SK-N-SH (cell line): ENCODE measurements at regions not wholly inside any gene's neighbourhood (a gene's known extent, or its start where the extent isn't known, plus 50 kb on each side); places are given as distances from the start of the nearest gene placed in this dataset.

Experiments
- CTCF ChIA-PET: fragments of 300-600, 350-600 bp; formaldehyde crosslinking; extraction: SDS; loops from one replicate; lab custom pipeline; 2021; lab: Yijun Ruan, JAX
- POLR2A ChIA-PET: fragments of 350-600 bp; sonication (Branson Sonifier 250); formaldehyde crosslinking; extraction: SDS; loops from one replicate; lab custom pipeline; 2020; ENCODE audit warnings: antibody characterized with exemption, inconsistent platforms; lab: Yijun Ruan, JAX
- DNase-seq: peaks from one replicate; pipeline ENCODE4 v3.0.0; 2012
- H2AFZ ChIP-seq: fragments of 200-600 bp; sonication (generic); 2 replicates; pipeline ENCODE4 v1.8.1; 2016; ENCODE audit warnings: antibody characterized with exemption, mild to moderate bottlenecking, low read depth
- H3F3A ChIP-seq: fragments of 200-600 bp; sonication (generic); replicated peaks from 2 replicates; pipeline ENCODE3; 2016; ENCODE audit warnings: antibody characterized with exemption, mild to moderate bottlenecking; ENCODE audit not compliant: insufficient read depth
- H3K27ac ChIP-seq, 2 experiments: fragments of 200-500 bp in 1 of 2; fragments of 200-600 bp in 1 of 2; sonication (Bioruptor generic) in 1 of 2; sonication (generic), shearing (Covaris generic) in 1 of 2; 2 replicates each; pipeline versions ENCODE4 v1.5.1 to v1.6.1; 2014 to 2016; ENCODE audit warnings: low read depth in 2 of 2, inconsistent platforms in 1 of 2, low read length in 1 of 2, mild to moderate bottlenecking in 1 of 2, mixed read lengths in 1 of 2
- H3K27me3 ChIP-seq: fragments of 200-600 bp; sonication (generic), shearing (Covaris generic); 2 replicates; pipeline ENCODE4 v1.6.1; 2016; ENCODE audit warnings: mixed run types; ENCODE audit not compliant: insufficient read depth
- H3K36me3 ChIP-seq, 2 experiments: fragments of 200-500 bp in 1 of 2; fragments of 200-600 bp in 1 of 2; sonication (Bioruptor generic) in 1 of 2; sonication (generic) in 1 of 2; replicated peaks in 1 of 2; 2 replicates each; pipeline versions ENCODE3 to v1.5.1; 2014 to 2016; ENCODE audit warnings: low read length in 1 of 2, mild to moderate bottlenecking in 1 of 2; ENCODE audit not compliant: insufficient read depth in 2 of 2, control insufficient read depth in 1 of 2
- H3K4me1 ChIP-seq, 2 experiments: fragments of 200-500 bp in 1 of 2; fragments of 200-600 bp in 1 of 2; sonication (Bioruptor generic) in 1 of 2; sonication (generic), shearing (Covaris generic) in 1 of 2; 2 replicates each; pipeline versions ENCODE4 v1.5.1 to v1.6.1; 2014 to 2016; ENCODE audit warnings: low read depth in 1 of 2, low read length in 1 of 2, mixed run types in 1 of 2; ENCODE audit not compliant: insufficient read depth in 2 of 2, control insufficient read depth in 1 of 2
- H3K4me2 ChIP-seq: fragments of 200-600 bp; sonication (generic), shearing (Covaris generic); 2 replicates; pipeline ENCODE4 v1.6.1; 2017; ENCODE audit warnings: mixed run types
- H3K4me3 ChIP-seq, 2 experiments: fragments of 200-500 bp in 1 of 2; fragments of 200-600 bp in 1 of 2; sonication (Bioruptor generic) in 1 of 2; sonication (generic), shearing (Covaris generic) in 1 of 2; 2 replicates each; pipeline versions ENCODE4 v1.5.1 to v1.8.1; 2014 to 2016; ENCODE audit warnings: low read depth in 2 of 2, inconsistent platforms in 1 of 2, low read length in 1 of 2, mild to moderate bottlenecking in 1 of 2, mixed read lengths in 1 of 2, moderate library complexity in 1 of 2
- H3K79me2 ChIP-seq: fragments of 200-600 bp; sonication (generic); 2 replicates; pipeline ENCODE4 v1.8.1; 2017; ENCODE audit warnings: mild to moderate bottlenecking; ENCODE audit not compliant: insufficient read depth
- H3K9ac ChIP-seq: fragments of 200-600 bp; sonication (generic); 2 replicates; pipeline ENCODE4 v1.6.1; 2017; ENCODE audit warnings: mixed run types
- H3K9me2 ChIP-seq: fragments of 200-600 bp; sonication (generic); 2 replicates; pipeline ENCODE4 v1.6.1; 2017; ENCODE audit warnings: mixed run types
- H3K9me3 ChIP-seq: fragments of 200-600 bp; sonication (generic); 2 replicates; pipeline ENCODE4 v1.6.1; 2017; ENCODE audit warnings: mixed run types, mild to moderate bottlenecking, moderate library complexity
- H4K20me1 ChIP-seq: fragments of 200-600 bp; sonication (generic); 2 replicates; pipeline ENCODE4 v1.6.1; 2017; ENCODE audit warnings: mild to moderate bottlenecking, mixed run types; ENCODE audit not compliant: insufficient read depth
- CHD2 ChIP-seq: fragments of 150-350 bp; IDR thresholded peaks from 2 replicates; pipeline ENCODE4 v1.6.1; 2018; ENCODE audit warnings: low read length; ENCODE audit not compliant: partially characterized antibody
- CTCF ChIP-seq: fragments of 200-600 bp; sonication (generic); IDR thresholded peaks from 2 replicates; pipeline ENCODE4 v1.6.1; 2017; ENCODE audit warnings: antibody characterized with exemption, mild to moderate bottlenecking, moderate library complexity
- ELF1 ChIP-seq: IDR thresholded peaks from 2 replicates; pipeline ENCODE4 v1.4.0; 2012
- EP300 ChIP-seq, 2 experiments: IDR thresholded peaks; 2 replicates each; pipeline versions ENCODE4 v1.4.0 to v1.6.1; 2012; ENCODE audit warnings: borderline replicate concordance in 1 of 2, low read depth in 1 of 2, low read length in 1 of 2
- FOSL2 ChIP-seq: IDR thresholded peaks from 2 replicates; pipeline ENCODE4 v1.4.0; 2012; ENCODE audit warnings: low read depth, mild to moderate bottlenecking, moderate library complexity, borderline replicate concordance
- FOXJ3 ChIP-seq: sonication (generic); formaldehyde crosslinking; IDR thresholded peaks from 2 replicates; pipeline ENCODE4 v1.5.1; 2020; ENCODE audit warnings: mild to moderate bottlenecking, missing genetic modification reagents
- FOXM1 ChIP-seq: IDR thresholded peaks from 2 replicates; pipeline ENCODE4 v1.4.0; 2012; ENCODE audit warnings: low read depth, mild to moderate bottlenecking
- GABPA ChIP-seq: IDR thresholded peaks from 2 replicates; pipeline ENCODE4 v1.4.0; 2012; ENCODE audit warnings: low read depth, mild to moderate bottlenecking
- GATA2 ChIP-seq: sonication (generic); formaldehyde crosslinking; IDR thresholded peaks from 2 replicates; pipeline ENCODE4 v1.5.0; 2020; ENCODE audit warnings: mild to moderate bottlenecking, missing genetic modification reagents
- JUND ChIP-seq: IDR thresholded peaks from 2 replicates; pipeline ENCODE4 v1.4.0; 2012
- NFIC ChIP-seq: IDR thresholded peaks from 2 replicates; pipeline ENCODE4 v1.4.0; 2012; ENCODE audit warnings: borderline replicate concordance
- POLR2AphosphoS5 ChIP-seq: IDR thresholded peaks from 2 replicates; pipeline ENCODE4 v1.6.1; 2012; ENCODE audit warnings: low read depth, low read length
- RXRA ChIP-seq: IDR thresholded peaks from 2 replicates; pipeline ENCODE4 v1.4.0; 2012; ENCODE audit warnings: low read depth, mild to moderate bottlenecking, borderline replicate concordance
- SMC3 ChIP-seq: IDR thresholded peaks from 2 replicates; pipeline ENCODE4 v1.6.1; 2012; ENCODE audit warnings: low read depth, low read length, improper control_type of control experiment
- TAF1 ChIP-seq: IDR thresholded peaks from 2 replicates; pipeline ENCODE4 v1.6.1; 2012; ENCODE audit warnings: low read depth, mild to moderate bottlenecking, low read length, moderate library complexity, borderline replicate concordance
- TCF12 ChIP-seq: IDR thresholded peaks from 2 replicates; pipeline ENCODE4 v1.4.0; 2012
- TEAD4 ChIP-seq: IDR thresholded peaks from 2 replicates; pipeline ENCODE4 v1.4.0; 2012; ENCODE audit warnings: mild to moderate bottlenecking, borderline replicate concordance; ENCODE audit not compliant: insufficient read depth
- USF2 ChIP-seq: fragments of 150-350 bp; IDR thresholded peaks from 2 replicates; pipeline ENCODE4 v1.6.1; 2017; ENCODE audit warnings: antibody characterized with exemption, low read length, low read depth, borderline replicate concordance
- YY1 ChIP-seq: IDR thresholded peaks from 2 replicates; pipeline ENCODE4 v1.4.0; 2012; ENCODE audit warnings: low read depth, mild to moderate bottlenecking
- ZBTB33 ChIP-seq: IDR thresholded peaks from 2 replicates; pipeline ENCODE4 v1.4.0; 2012; ENCODE audit warnings: low read depth, borderline replicate concordance
- WGBS: methylation state at CpG from one replicate; pipeline ENCODE4 v1.1.6; 2017; ENCODE audit warnings: low lambda C conversion rate; 5-methylcytosine and 5-hydroxymethylcytosine counted together
- TF ChIP-seq, protein P1 (sequence below): IDR thresholded peaks from 2 replicates; pipeline ENCODE4 v1.4.0; 2012; ENCODE audit warnings: low read depth
- TF ChIP-seq, protein P2 (sequence below): IDR thresholded peaks from 2 replicates; pipeline ENCODE4 v1.4.0; 2012; ENCODE audit warnings: low read depth, borderline replicate concordance

GRCh38 chr3:146305808-146306423 lies 55.0 kb upstream of the PLSCR4 start:
- peaks cover 10% of the 10 kb centered on the region for H3F3A ChIP-seq
- H3K4me1 ChIP-seq: peaks cover 0 to 9% of the 10 kb centered on the region in 2 experiments; a peak in 1 of 4 replicates
- whole genome bisulfite sequencing: no CpG with 5 or more reads among the region's 1 CpG
- H3K9ac ChIP-seq: no peak overlapping the region
- H3K9me2 ChIP-seq: no peaks in the 10 kb centered on the region
- DNase-seq: no peak
- H3K36me3 ChIP-seq: no peaks in the 10 kb centered on the region
- H3K4me3 ChIP-seq: no peak overlapping the region
- ChIA-PET CTCF (no interaction called here), POLR2A (no interaction called here)
- H3K27me3 ChIP-seq: no peaks in the 10 kb centered on the region
- no peaks in the 10 kb centered on the region for H3K79me2 ChIP-seq
- TF ChIP-seq EP300 (IDR thresholded peaks at IDR 0.05; ENCODE audit: borderline replicate concordance in 1 of 2, low read depth in 1 of 2, low read length in 1 of 2) (no peak), USF2 (no peak), TCF12 (no peak), NFIC (no peak), ELF1 (no peak), FOSL2 (no peak), POLR2AphosphoS5 (no peak), CTCF (no peak), FOXM1 (no peak), GATA2 (no peak), JUND (no peak)
- TF ChIP-seq, protein P1, sequence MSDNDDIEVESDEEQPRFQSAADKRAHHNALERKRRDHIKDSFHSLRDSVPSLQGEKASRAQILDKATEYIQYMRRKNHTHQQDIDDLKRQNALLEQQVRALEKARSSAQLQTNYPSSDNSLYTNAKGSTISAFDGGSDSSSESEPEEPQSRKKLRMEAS: no peak
- peaks cover 7% of the 10 kb centered on the region for H3K9me3 ChIP-seq
- H2AFZ ChIP-seq: no peak overlapping the region
- no peaks in the 10 kb centered on the region for H4K20me1 ChIP-seq
- H3K4me2 ChIP-seq: no peak overlapping the region
- H3K27ac ChIP-seq: no peak overlapping the region

GRCh38 chr3:146300768-146301167 lies 49.9 kb upstream of the PLSCR4 start:
- H3K9me2 ChIP-seq: no peaks in the 10 kb centered on the region
- H3K9me3 ChIP-seq: 0 out of 2 replicates have a peak, but pooled peaks cover 4% of the 10 kb centered on the region
- no peak overlapping the region for H2AFZ ChIP-seq
- H3F3A ChIP-seq: no peaks in the 10 kb centered on the region
- H3K27ac ChIP-seq: no peak overlapping the region
- ChIA-PET POLR2A (no interaction called here), CTCF (no interaction called here)
- WGBS: no CpG with 5 or more reads among the region's 1 CpG
- H4K20me1 ChIP-seq: no peaks in the 10 kb centered on the region
- no peak overlapping the region for H3K9ac ChIP-seq
- H3K79me2 ChIP-seq: no peaks in the 10 kb centered on the region
- no peaks in the 10 kb centered on the region for H3K4me1 ChIP-seq
- H3K27me3 ChIP-seq: no peaks in the 10 kb centered on the region
- DNase-seq: no peak
- H3K36me3 ChIP-seq: no peaks in the 10 kb centered on the region
- no peak overlapping the region for H3K4me2 ChIP-seq
- H3K4me3 ChIP-seq: no peak overlapping the region
- TF ChIP-seq TEAD4 (no peak), CHD2 (no peak), POLR2AphosphoS5 (no peak), TAF1 (no peak), GATA2 (no peak), ZBTB33 (no peak), SMC3 (no peak), USF2 (no peak), GABPA (no peak), NFIC (no peak), YY1 (no peak), FOXJ3 (no peak), FOXM1 (no peak), RXRA (no peak)
- TF ChIP-seq, protein P2, sequence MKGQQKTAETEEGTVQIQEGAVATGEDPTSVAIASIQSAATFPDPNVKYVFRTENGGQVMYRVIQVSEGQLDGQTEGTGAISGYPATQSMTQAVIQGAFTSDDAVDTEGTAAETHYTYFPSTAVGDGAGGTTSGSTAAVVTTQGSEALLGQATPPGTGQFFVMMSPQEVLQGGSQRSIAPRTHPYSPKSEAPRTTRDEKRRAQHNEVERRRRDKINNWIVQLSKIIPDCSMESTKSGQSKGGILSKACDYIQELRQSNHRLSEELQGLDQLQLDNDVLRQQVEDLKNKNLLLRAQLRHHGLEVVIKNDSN: no peak
- TF ChIP-seq, protein P1: no peak
